ENCODE measurements at regions not wholly inside any gene's neighbourhood (a gene's known extent, or its start where the extent isn't known, plus 50 kb on each side); places are given as distances from the start of the nearest gene placed in this dataset.

GRCh38 chr3:5531741-5532290 is 344.3 kb downstream of the EDEM1 start:
- DNase-seq (ENCODE audit: low read depth in 1 of 2, low spot score in 1 of 2) = no peak

- no peak for DNase-seq (ENCODE audit: low read depth in 1 of 2, low spot score in 1 of 2)
Observed at GRCh38 chr3:5540532-5540931, 353.0 kb downstream of the EDEM1 start.

GRCh38 chr3:5542472-5542871 is 355.0 kb downstream of the EDEM1 start:
- DNase-seq (ENCODE audit: low read depth in 1 of 2, low spot score in 1 of 2) = no peak

GRCh38 chr3:5543047-5543446 is 355.5 kb downstream of the EDEM1 start:
- no peak for DNase-seq (ENCODE audit: low read depth in 1 of 2, low spot score in 1 of 2)

GRCh38 chr3:5545719-5546118 is 358.2 kb downstream of the EDEM1 start:
- no peak for DNase-seq (ENCODE audit: low read depth in 1 of 2, low spot score in 1 of 2)

GRCh38 chr3:5553203-5553602 is 365.7 kb downstream of the EDEM1 start:
- DNase-seq (ENCODE audit: low read depth in 1 of 2, low spot score in 1 of 2) = no peak

- DNase-seq (ENCODE audit: low read depth in 1 of 2, low spot score in 1 of 2) = no peak
Observed at GRCh38 chr3:5554245-5554747, 366.8 kb downstream of the EDEM1 start.

- DNase-seq (ENCODE audit: low read depth in 1 of 2, low spot score in 1 of 2) = no peak
Observed at GRCh38 chr3:5560199-5560598, 372.7 kb downstream of the EDEM1 start.

- no peak for DNase-seq (ENCODE audit: low read depth in 1 of 2, low spot score in 1 of 2)
Observed at GRCh38 chr3:5563537-5564277, 376.2 kb downstream of the EDEM1 start.

- no peak for DNase-seq (ENCODE audit: low read depth in 1 of 2, low spot score in 1 of 2)
Observed at GRCh38 chr3:5564278-5564666, 376.8 kb downstream of the EDEM1 start.

- no peak for DNase-seq (ENCODE audit: low read depth in 1 of 2, low spot score in 1 of 2)
Observed at GRCh38 chr3:5565026-5565425, 377.5 kb downstream of the EDEM1 start.

- no peak for DNase-seq (ENCODE audit: low read depth in 1 of 2, low spot score in 1 of 2)
Observed at GRCh38 chr3:5567113-5567512, 379.6 kb downstream of the EDEM1 start.

GRCh38 chr3:5568451-5568850 is 380.9 kb downstream of the EDEM1 start:
- no peak for DNase-seq (ENCODE audit: low read depth in 1 of 2, low spot score in 1 of 2)

- no peak for DNase-seq (ENCODE audit: low read depth in 1 of 2, low spot score in 1 of 2)
Observed at GRCh38 chr3:5569152-5569551, 381.6 kb downstream of the EDEM1 start.

GRCh38 chr3:5572168-5572567 is 384.7 kb downstream of the EDEM1 start:
- no peak for DNase-seq (ENCODE audit: low read depth in 1 of 2, low spot score in 1 of 2)

GRCh38 chr3:5576277-5577011 is 388.9 kb downstream of the EDEM1 start:
- no peak for DNase-seq (ENCODE audit: low read depth in 1 of 2, low spot score in 1 of 2)

- DNase-seq (ENCODE audit: low read depth in 1 of 2, low spot score in 1 of 2) = no peak
Observed at GRCh38 chr3:5579139-5579602, 391.7 kb downstream of the EDEM1 start.

GRCh38 chr3:5579946-5580345 is 392.4 kb downstream of the EDEM1 start:
- DNase-seq (ENCODE audit: low read depth in 1 of 2, low spot score in 1 of 2) = no peak

- DNase-seq (ENCODE audit: low read depth in 1 of 2, low spot score in 1 of 2) = no peak
Observed at GRCh38 chr3:5580826-5581225, 393.3 kb downstream of the EDEM1 start.

GRCh38 chr3:5581743-5582142 is 394.2 kb downstream of the EDEM1 start:
- DNase-seq (ENCODE audit: low read depth in 1 of 2, low spot score in 1 of 2) = no peak

GRCh38 chr3:5583920-5584319 is 396.4 kb downstream of the EDEM1 start:
- DNase-seq (ENCODE audit: low read depth in 1 of 2, low spot score in 1 of 2) = no peak

- no peak for DNase-seq (ENCODE audit: low read depth in 1 of 2, low spot score in 1 of 2)
Observed at GRCh38 chr3:5585085-5585484, 397.6 kb downstream of the EDEM1 start.
